ENCODE measurements at regions not wholly inside any gene's neighbourhood (a gene's known extent, or its start where the extent isn't known, plus 50 kb on each side); places are given as distances from the start of the nearest gene placed in this dataset.

DNA sequence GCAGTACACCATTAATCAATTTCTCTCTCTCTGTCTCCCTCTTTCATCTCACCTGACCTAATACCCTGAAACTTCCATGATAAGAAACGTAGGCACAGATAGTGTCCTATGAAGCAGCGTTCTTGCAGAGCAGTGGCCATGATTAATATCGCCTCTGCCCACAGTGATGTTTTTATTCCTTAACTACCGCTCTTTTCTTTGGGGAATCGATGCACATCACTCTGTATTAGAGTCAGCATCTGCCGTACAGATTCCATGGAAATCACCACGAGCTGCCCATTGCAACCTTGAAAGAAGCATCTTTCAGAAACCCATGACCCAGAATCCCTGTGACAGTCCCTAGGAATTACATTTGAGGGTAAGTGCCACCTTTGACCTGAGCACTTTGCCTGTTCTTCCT, 152.0 kb upstream of the ECI2 start:
- TF ChIP-seq, protein P1, sequence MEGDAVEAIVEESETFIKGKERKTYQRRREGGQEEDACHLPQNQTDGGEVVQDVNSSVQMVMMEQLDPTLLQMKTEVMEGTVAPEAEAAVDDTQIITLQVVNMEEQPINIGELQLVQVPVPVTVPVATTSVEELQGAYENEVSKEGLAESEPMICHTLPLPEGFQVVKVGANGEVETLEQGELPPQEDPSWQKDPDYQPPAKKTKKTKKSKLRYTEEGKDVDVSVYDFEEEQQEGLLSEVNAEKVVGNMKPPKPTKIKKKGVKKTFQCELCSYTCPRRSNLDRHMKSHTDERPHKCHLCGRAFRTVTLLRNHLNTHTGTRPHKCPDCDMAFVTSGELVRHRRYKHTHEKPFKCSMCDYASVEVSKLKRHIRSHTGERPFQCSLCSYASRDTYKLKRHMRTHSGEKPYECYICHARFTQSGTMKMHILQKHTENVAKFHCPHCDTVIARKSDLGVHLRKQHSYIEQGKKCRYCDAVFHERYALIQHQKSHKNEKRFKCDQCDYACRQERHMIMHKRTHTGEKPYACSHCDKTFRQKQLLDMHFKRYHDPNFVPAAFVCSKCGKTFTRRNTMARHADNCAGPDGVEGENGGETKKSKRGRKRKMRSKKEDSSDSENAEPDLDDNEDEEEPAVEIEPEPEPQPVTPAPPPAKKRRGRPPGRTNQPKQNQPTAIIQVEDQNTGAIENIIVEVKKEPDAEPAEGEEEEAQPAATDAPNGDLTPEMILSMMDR (conservative IDR thresholded peaks at IDR 0.05 in 1 of 2, IDR thresholded peaks at IDR 0.05 in 1 of 2; ENCODE audit: extremely low read depth in 1 of 2, insufficient read depth in 1 of 2, low read depth in 1 of 2, low read length in 2 of 2): no peak
- TF ChIP-seq EZH2 (IDR thresholded peaks at IDR 0.05; ENCODE audit: borderline replicate concordance, low read length): no peak
